Spleen (tissue), 7 donors: ENCODE measurements at regions not wholly inside any gene's neighbourhood (a gene's known extent, or its start where the extent isn't known, plus 50 kb on each side); places are given as distances from the start of the nearest gene placed in this dataset.

Experiments used
- POLR2A ChIP-seq, 3 donors: fragments of 450-650 bp; IDR thresholded peaks; one replicate each; pipeline ENCODE4 v1.5.1; 2017; ENCODE audit warnings: antibody characterized with exemption in 3 of 3, mild to moderate bottlenecking in 1 of 3
- POLR2AphosphoS5 ChIP-seq, 3 donors: sonication (generic); formaldehyde crosslinking; IDR thresholded peaks; one replicate each; pipeline ENCODE4 v1.5.1; 2017; ENCODE audit warnings: antibody characterized with exemption in 3 of 3
- TF ChIP-seq, protein P1 (sequence below), 11 experiments: fragments of 200-600 bp in 7 of 11; fragments of 450-650 bp in 4 of 11; sonication (generic) in 4 of 11; IDR thresholded peaks in 8 of 11; conservative IDR thresholded peaks in 3 of 11; 1 replicate in 7 of 11; 2 replicates in 4 of 11; pipeline versions ENCODE4 v1.4.0 to v1.8.0; 2016 to 2021; ENCODE audit warnings: antibody characterized with exemption in 11 of 11, inconsistent platforms in 4 of 11, mild to moderate bottlenecking in 1 of 11
- donor health status: DM: no; HTN: no; CAD: no; lungs with moderate emphysema.
- donor health status: DM: no; HTN: no; CAD: no.
- donor health status: DM: no; HTN: no; CAD: no.

DNA sequence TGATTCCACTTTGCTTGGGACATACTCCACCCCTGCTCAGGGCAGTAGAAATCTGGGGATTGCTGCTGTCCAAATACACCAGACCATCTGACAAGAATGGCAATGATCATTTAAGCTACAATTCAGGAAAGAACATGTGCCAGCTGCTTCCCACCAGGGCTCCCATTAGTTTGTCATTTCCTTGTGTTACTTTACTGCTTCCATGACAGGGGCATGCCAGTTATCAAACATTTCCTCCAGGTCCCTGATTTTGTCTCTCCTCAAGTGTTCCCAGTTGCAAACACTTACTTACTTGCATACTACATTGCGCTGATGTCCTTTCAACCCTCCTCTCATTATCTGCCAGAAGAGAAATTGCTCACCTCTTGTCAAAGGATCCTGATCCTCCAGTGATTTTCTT lies 474.5 kb upstream of the DCC start:
- TF ChIP-seq, protein P1, sequence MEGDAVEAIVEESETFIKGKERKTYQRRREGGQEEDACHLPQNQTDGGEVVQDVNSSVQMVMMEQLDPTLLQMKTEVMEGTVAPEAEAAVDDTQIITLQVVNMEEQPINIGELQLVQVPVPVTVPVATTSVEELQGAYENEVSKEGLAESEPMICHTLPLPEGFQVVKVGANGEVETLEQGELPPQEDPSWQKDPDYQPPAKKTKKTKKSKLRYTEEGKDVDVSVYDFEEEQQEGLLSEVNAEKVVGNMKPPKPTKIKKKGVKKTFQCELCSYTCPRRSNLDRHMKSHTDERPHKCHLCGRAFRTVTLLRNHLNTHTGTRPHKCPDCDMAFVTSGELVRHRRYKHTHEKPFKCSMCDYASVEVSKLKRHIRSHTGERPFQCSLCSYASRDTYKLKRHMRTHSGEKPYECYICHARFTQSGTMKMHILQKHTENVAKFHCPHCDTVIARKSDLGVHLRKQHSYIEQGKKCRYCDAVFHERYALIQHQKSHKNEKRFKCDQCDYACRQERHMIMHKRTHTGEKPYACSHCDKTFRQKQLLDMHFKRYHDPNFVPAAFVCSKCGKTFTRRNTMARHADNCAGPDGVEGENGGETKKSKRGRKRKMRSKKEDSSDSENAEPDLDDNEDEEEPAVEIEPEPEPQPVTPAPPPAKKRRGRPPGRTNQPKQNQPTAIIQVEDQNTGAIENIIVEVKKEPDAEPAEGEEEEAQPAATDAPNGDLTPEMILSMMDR (IDR thresholded peaks at IDR 0.05 in 8 of 11, conservative IDR thresholded peaks at IDR 0.05 in 3 of 11) = no peak
- TF ChIP-seq POLR2A (IDR thresholded peaks at IDR 0.05) (no peak), POLR2AphosphoS5 (IDR thresholded peaks at IDR 0.05) (no peak)
